ENCODE measurements at regions not wholly inside any gene's neighbourhood (a gene's known extent, or its start where the extent isn't known, plus 50 kb on each side); places are given as distances from the start of the nearest gene placed in this dataset.
"Not testable (repeated sequence)": the region's sequence is repeated elsewhere in the genome, so short reads cannot be mapped to it uniquely, and the experiment has no call there.

DNA sequence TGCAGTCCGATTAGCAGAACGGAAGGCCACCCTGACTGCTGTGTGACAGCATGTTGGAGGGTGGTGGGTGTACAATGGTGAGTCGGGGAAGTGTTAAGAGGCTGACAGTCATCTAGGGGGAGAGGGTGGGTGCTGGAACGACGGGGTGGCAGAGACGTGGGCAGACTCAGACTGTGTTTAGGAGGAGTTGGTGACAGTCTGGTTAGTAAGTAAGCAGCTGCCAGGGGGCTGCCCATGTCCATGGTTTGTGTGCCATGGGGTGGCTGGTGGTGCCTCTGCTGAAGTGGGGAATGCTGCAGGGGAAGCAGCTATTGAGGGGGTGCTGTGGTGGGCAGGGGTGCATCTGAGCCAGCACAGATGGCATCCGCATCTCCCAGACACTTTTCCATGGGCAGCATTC, 51.3 kb upstream of the BOD1 start:
- DNase-seq (ENCODE audit: low read depth, low spot score), result no peak

DNA sequence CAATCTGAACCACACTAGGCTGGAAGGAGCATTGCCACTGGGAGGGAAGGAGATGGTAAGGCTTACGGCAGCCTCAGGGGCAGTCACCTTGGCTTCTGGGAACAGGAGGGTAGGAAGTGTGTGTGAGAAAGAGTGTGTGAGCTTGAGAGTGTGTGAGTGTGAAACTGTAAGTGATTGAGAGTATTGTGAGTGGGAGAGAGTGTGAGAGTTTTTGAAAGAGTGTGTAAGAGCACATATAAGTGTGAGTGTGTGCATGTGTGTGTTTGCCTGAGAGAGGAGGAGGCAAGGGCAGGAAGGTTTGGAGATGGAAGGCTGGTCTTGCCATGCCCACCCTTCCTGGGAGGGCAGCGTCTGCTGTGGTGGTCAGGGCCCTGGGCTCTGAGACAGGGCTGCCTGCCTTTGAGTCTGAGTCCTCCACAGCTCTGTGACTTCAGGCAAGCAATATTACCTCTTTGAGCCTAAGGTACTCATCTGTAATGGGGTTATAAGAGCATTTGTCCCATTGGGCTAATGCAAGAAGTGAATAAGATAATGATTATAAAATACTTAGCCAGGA, 51.9 kb upstream of the BOD1 start:
- DNase-seq (ENCODE audit: low read depth, low spot score), result no peak

DNA sequence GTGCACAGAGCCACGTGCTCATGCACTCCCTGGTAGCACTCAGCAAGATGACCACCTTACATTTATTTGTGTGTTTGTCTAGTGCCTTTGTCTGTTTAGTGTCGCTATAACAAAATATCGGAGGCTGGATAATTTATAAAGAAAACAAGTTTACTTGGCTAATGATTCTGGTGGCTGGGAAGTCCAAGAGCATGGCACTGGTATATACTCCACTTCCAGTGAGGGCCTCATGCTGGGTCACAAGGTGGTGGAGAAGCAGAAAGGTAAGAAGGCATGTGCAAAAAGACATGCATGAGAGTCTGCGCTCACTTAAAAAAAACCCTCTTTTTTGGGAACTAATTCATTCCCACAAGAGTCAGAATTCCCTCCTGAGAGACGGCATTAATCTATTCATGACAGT, 52.5 kb upstream of the BOD1 start:
- no peak for DNase-seq (ENCODE audit: low read depth, low spot score)

DNA sequence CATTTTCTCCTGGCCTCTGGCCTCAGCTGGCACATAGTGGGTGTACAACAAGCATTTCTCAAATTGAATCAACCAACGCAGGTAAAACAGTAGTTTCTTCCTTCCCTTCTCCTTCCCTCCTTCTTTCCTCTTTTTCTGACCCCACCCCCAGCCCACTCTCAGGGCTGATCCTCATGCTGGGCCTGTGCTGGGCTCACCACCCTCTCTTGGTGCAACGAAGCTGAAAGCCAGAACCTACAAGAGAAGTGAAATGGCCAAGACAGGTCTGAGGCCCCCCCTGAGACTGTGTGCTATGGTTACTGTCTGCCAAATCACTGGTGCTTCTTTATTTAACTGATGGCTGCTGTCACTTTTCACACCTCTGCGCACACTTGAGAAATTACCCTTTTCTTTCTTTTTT, 53.0 kb upstream of the BOD1 start:
- DNase-seq (ENCODE audit: low read depth, low spot score), result no peak

DNA sequence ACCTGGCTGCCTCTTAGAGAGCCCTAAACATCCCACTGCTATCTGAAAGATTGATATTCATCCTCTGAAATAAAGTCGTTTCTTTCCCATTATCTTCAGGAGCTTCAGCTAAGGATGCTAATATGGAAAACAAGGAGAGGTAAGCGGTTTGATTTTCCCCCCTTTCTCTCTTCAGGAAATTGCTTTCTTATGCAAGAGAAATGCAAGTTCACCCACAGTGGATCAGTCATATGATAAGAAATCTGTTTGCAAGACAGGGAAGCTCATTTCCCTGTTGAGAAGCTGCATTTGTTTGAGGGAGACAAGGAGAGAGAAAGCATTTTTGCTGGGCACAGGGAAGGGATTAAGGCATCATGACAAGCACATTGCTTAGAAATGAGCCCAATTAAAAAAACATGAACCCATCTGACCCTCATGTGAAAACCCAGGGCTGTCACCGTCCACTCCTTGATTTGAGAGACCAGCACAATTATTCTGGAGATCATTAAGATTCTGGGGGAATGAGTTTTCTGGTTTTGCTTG, 53.7 kb upstream of the BOD1 start:
- DNase-seq (ENCODE audit: low read depth, low spot score), result no peak

DNA sequence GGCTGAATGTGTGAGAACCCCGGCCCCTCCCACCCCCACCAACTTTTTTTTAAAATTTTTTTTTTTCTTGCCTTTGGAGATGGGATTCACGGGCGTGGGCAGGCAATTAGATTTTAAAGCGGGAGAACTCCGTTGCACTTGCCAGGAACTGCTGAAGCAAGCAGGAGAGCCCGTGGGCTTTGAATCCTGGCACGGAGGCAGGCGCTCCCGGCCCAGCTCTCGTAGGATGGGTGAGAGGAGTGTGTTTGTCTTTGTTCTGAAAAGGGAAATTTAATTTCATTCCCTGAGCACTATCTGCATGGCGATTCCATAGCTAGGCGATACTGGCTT, 54.3 kb upstream of the BOD1 start:
- no peak for DNase-seq (ENCODE audit: low read depth, low spot score)

DNA sequence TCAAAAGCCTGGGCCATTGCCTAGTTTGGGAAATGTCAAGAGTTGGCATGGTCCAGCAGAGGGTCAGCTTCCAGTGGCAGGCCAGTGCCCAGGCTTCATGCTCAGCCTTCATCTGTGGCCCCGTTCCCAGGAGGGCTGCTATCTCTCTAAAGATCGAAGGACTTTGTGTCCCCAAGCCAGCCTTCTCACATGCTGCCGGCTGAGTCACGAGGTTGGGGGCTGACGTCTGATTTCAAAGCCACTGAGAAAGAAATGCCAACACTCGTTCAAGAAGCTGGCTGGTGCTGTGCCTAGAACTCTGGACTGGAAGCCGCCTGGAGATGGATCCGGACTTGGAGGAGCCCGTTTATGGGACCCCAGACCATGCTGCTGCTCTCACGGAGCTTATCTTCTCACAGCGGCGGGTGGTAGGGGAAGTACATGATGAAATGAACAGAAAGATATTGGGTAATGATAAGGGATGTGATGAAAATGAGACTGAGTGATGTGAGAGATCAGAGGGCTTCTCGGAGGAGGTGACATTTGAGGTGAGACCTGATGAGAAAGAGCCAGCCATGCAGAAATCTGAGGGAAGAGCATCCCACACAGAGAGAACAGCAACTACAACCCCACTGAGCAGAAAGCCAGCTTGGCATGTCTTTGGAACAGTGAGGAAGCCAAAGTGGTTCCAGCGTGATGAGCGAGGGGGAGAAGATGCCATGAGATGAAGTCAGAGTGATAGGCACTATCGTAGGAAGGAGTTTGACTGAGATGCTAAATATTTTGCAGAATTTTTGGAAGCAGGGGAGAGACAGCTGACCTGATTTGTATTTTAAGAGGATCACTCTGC, 54.9 kb upstream of the BOD1 start:
- DNase-seq (ENCODE audit: low read depth, low spot score), result no peak

DNA sequence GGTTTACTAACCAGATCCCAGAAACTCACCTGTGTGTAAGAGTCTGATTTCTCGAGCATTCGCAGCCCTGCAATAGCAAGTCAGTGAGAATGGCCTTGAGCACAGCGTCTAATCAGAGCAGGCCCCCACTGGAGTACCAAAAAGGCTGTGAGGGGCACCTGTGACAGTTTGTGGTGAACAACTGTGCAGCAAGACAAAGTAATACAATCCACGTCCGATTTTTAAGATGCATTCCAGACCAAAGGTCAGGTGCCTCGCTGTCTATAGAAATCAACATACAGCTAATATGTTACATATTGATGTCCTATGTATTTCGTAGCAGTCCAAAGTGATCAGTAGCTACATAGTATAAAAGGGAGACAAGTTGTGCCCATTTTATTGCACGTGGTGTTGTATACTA, 55.7 kb upstream of the BOD1 start:
- DNase-seq (ENCODE audit: low read depth, low spot score), result no peak

DNA sequence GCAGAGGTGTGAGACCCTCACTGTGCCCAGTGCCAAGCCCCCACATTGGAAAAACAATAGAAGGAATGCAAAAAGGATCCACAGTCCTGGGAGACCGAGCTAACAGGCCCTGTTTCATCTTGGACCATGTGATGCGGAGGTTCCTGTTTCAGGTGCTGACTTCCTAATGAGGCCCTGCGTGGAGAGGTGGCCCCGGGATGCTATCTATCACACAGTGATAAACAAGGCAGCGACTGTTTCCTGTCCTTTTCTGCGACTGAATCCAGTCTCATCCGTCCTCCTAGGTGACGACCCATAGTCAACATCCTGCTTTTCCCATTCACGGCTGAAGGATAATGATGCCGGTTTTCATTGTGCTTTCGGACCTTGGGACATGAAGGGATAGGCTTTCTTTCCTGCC, 56.4 kb upstream of the BOD1 start:
- no peak for DNase-seq (ENCODE audit: low read depth, low spot score)

DNA sequence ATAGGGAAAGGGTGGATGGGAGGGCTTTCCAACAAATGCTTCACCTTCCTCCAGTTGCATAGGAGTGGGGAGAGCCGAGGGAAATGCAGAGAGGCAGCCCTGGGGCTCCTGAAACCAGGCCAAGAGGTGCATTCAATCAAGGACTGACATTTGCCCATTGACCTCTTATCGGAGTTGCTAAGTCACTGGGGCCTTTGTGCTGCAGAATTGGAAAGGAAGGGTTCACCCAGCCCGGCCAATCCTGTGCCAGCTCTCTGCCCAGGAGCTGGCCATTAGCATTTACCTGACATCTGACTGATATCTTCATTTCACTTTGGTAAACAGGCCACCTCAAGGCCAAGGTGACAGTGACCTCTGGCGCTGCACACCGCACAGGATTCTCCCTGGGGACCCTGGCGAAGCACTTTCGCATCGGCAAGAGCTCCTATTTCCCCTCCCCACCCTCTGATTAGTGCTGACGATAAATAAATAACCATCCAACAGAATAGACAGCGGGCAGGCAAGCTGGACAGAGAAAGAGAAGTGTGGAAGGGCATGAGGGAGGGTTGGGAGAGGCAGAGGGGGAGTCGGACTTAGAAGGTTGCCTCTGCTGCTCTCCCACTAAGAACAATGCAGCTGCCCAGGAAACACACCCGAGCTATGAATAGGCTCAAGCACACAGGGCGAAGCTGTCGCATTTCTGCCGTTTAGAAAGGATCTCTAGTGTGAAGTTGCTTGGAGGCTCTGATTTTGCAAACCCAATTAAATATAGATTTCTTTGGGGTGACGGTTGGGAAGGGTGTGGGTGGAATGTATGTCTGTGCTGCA, 57.0 kb upstream of the BOD1 start:
- DNase-seq (ENCODE audit: low read depth, low spot score), result no peak

DNA sequence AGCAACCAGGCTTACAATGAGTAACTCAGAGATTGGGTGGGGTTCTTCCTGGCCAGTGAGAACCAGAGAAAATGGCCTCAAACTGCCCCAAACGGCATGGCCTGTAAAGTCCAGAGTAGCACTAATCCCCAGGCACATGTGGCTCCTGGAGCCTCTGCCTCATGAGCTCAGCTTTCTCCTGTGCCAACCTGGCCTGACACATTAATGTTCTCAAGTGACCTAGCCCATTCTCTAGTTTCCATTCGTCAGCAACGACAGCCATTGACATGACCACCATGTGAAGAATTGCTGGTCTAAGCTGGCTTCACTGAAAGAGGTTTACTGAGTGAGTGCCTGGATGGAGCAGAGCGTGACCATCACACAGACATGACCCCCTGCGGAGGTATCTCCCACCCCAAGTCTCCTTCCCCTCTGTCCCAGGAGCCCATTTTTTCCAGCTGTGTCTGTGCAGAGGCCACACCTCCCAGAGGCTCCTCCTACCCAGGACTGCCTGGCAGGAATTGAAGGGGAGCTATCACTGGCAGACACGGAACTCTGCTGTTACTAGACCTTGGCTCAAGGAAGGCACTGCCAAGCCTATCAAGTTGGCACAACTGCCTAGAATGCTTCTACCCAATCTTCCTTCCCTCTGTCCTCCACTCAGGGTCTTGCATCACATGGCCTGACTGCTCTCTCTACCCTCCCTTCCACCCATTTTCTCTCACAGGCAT, 59.0 kb upstream of the BOD1 start:
- DNase-seq (ENCODE audit: low read depth, low spot score), result no peak

DNA sequence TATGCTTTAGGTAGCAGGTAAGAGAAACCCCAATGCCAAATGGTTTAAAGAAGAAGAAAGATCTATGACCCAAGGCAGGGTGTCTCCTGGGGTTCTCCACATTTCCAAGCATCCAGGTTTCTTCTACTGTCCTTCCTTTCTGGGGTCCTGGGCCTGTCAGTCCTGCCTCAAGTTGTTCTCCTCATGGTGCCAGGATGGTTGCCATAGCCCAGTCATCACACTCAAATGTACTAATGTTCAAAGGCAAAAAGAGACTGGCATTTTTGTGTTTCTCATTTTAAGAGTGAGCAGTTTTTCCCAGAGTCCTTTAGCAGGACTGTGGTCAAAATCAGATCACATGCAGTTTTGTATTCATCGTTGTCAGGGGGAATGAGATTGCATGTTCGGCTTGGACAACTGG, 59.9 kb upstream of the BOD1 start:
- no peak for DNase-seq (ENCODE audit: low read depth, low spot score)

DNA sequence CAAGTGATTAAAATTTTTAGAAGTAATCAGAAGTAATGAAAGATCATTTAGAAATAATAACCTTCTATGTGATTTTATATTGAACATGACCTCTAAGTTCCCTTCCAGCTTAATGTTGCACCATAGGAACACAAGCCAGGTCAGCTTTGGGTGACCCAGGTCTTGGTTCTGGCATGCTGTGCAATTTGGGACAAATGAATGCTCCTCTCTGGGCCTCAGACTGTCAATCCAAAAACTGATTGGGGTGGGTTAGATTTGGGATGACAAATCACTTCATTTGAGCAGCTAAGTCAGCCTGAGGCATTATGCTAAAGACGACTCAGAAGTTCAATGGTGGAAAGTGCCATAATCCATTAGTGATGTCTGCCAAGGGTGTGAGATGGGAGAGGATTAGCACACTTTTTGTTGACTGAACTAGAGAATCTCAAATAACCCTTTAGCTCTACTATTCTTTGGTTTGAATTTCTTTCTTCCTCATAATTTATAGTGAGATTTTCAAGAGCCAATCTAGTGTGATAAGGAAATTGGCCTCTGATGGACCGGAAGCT, 60.7 kb upstream of the BOD1 start:
- no peak for DNase-seq (ENCODE audit: low read depth, low spot score)

DNA sequence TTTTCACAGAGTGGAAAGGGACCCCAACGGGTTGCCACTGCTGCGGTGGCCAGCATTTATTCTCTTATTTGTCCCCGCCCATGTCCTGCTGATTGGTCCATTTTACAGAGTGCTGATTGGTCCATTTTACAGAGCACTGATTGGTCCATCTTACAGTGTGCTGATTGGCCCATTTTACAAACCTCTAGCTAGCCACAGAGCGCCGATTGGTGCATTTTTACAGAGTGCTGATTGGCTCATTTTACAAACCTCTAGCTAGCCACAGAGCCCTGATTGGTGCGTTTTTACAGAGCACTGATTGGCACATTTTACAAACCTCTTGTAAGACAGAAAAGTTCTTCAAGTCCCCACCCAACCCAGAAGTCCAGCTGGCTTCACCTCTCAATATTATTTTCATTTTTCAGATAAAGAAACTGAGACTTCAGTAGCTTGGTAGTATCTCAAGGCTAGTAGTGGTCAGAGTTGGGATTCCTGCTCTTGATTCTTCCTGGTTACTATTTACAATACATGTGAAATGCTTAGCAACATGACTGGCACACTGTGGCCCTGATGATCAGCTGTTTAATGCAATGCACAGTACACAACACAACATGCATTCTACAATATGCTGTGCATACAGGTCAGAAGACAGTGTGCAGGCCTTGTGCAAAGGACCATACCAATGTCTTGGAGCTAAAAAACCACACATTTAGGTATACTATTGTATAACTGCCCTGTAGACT, 63.6 kb upstream of the BOD1 start:
- no peak for DNase-seq (ENCODE audit: low read depth, low spot score)

DNA sequence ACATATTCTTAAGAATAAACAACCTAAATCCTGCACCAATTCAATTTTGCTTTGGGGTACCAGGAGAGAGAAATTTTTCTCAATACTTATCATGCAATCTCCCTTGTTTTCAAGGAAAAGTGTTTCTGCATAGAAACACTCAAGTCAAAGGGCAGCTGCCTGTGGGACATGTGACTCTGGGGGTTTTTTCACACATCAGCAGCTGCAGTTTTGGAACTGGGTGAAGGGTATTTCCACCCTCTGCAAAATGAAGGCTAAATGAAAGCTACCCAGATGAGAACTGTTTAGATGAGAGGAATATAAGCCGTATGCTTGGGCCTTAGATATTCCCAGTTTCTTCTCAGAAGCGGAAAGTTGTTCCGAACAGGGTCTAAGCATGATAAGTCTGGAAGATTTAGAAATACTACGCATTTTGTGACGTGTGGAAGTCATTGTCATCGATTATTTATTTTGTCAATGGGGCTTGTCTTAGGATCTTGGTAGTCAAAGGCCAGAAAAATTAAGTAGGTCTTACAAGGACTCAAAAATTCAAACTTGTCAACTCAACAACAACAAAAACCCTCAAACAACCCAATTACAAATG, 64.3 kb upstream of the BOD1 start:
- DNase-seq (ENCODE audit: low read depth, low spot score), result no peak

DNA sequence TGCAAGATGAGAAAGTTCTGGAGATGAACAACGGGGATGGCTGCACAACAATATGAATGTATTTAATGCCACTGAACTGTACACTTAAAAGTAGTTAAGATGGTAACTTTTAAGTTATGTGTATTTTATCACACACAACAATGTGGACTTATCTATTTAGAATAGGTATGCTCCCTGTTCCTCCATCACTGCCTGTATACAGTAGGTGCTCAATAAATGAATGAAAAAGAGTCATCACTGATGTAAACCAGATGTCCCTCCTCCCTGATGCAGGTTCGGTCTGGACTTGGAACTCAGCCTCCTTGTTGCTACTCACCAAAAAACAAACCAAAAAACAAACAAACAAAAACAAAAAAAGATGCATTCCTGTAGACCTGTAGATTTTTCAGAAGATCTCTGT, 65.9 kb upstream of the BOD1 start:
- DNase-seq (ENCODE audit: low read depth, low spot score), result no peak

DNA sequence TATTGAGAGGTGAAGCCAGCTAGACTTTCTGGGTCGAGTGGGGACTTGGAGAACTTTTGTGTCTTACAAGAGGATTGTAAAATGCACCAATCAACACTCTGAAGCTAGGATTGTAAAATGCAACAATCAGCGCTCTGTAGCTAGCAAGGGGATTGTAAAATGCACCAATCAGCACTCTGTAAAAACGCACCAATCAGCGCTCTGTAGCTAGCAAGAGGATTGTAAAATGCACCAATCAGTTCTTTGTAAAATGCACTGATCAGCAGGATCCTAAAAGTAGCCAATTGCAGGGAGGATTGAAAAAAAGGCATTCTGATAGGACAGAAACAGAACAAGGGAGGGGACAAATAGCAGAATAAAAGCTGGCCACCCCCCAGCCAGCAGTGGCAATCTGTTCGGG, 68.1 kb upstream of the BOD1 start:
- DNase-seq (ENCODE audit: low read depth, low spot score), result not testable (repeated sequence)

DNA sequence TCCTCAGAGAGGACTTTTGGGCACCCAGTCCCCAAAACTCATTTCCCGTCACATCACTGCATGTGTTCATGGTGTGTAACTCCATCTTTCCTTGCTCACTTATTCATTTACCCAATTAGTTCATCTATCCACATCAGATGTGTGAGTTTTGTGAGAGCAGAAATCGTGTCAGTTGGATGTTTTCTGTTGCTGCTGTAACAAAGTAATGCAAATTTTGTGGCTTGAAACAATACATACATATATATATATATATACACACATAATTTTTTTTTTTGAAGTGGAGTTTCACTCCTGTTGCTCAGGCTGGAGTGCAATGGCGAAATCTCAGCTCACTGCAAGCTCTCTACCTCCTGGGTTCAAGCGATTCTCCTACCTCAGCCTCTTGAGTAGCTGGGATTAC, 70.5 kb upstream of the BOD1 start:
- DNase-seq (ENCODE audit: low read depth, low spot score), result no peak

DNA sequence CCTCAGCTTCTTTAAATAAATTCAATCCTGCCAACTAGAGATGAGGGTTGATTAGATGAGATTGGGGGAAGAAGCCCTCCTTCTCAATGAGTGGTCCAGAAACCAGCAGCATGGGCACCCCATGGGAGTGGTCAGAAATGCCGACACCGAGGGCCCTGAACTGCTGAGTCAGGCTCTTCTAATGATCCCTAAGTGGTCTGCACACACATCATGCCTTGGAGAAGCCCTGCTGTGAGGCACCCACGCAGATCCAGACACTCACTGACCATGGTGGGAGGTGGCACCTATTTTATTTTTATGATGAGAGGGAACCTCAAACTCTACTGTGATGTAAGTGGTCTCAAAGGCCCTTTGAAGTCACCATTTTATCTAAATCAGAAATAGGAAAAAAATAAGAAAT, 72.3 kb upstream of the BOD1 start:
- no peak for DNase-seq (ENCODE audit: low read depth, low spot score)

DNA sequence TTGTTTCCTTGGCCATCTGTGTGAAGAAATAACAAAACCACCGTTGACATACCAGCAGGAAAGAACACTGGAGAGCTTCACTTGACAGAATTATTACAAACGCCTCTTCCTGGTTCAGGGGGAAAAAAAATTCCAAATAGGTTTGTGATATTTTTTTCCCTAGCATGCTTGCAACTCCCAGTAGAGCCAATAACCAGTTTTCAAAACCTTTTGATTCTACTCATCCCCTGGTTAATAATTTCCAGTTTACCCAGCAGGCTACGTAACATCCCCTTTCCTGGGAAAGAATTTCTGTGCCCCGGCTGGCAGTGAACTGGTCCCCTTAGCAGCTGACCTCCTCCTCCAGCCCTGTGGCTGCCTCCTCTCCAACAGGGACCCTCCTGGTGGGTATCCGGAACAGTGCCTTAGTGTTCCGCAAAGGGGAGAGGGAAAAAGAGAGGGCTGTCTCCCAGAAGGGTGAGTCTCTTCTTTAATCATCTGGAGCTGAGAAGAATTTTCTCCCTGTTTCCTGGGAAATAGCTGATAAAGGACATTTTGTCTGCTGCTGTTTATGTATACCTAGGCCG, 72.8 kb upstream of the BOD1 start:
- DNase-seq (ENCODE audit: low read depth, low spot score), result no peak
